Adrenal gland (tissue), 5 donors: ENCODE measurements at regions not wholly inside any gene's neighbourhood (a gene's known extent, or its start where the extent isn't known, plus 50 kb on each side); places are given as distances from the start of the nearest gene placed in this dataset.

Experiments
- POLR2A ChIP-seq, 2 donors: fragments of 450-650 bp; IDR thresholded peaks; one replicate each; pipeline ENCODE4 v1.6.1; 2017; ENCODE audit warnings: antibody characterized with exemption in 2 of 2, mild to moderate bottlenecking in 2 of 2, moderate library complexity in 1 of 2
- TF ChIP-seq, protein P1 (sequence below), 6 experiments: fragments of 450-650 bp in 4 of 6; fragments of 200-600 bp in 2 of 6; sonication (generic) in 1 of 6; IDR thresholded peaks; 1 replicate in 5 of 6; 2 replicates in 1 of 6; pipeline versions ENCODE4 v1.5.1 to v1.8.0; 2016 to 2021; ENCODE audit warnings: antibody characterized with exemption in 6 of 6, mild to moderate bottlenecking in 2 of 6, moderate library complexity in 1 of 6
- donor health status: DM: no; HTN: no; CAD: no.

DNA sequence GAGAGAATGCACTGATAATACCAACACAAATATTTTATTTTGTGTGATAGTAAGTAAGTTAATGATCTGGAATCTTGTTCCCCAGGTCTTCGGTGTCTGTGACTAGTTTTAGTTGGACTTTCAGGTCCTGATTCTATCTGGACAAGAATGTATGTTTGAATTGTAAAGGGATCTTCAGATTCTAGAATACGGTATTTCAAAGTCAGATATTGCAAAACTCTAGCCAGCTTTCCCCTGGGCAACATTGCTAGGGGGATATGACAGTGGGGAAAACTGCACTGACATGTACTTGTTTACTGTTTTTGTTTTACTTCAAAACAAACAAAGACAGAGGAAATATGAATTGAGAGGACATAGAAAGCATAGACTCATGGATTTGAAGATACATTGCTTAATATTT is 489.0 kb downstream of the FAM133A start:
- TF ChIP-seq, protein P1, sequence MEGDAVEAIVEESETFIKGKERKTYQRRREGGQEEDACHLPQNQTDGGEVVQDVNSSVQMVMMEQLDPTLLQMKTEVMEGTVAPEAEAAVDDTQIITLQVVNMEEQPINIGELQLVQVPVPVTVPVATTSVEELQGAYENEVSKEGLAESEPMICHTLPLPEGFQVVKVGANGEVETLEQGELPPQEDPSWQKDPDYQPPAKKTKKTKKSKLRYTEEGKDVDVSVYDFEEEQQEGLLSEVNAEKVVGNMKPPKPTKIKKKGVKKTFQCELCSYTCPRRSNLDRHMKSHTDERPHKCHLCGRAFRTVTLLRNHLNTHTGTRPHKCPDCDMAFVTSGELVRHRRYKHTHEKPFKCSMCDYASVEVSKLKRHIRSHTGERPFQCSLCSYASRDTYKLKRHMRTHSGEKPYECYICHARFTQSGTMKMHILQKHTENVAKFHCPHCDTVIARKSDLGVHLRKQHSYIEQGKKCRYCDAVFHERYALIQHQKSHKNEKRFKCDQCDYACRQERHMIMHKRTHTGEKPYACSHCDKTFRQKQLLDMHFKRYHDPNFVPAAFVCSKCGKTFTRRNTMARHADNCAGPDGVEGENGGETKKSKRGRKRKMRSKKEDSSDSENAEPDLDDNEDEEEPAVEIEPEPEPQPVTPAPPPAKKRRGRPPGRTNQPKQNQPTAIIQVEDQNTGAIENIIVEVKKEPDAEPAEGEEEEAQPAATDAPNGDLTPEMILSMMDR (IDR thresholded peaks at IDR 0.05) = no peak
- TF ChIP-seq POLR2A (IDR thresholded peaks at IDR 0.05) = no peak
